Lower leg skin (tissue), 3 donors: ENCODE measurements at regions not wholly inside any gene's neighbourhood (a gene's known extent, or its start where the extent isn't known, plus 50 kb on each side); places are given as distances from the start of the nearest gene placed in this dataset.

Experiments used
- POLR2A ChIP-seq, 2 donors: fragments of 450-650 bp; IDR thresholded peaks; one replicate each; pipeline ENCODE4 v1.6.1; 2016 to 2017; ENCODE audit warnings: antibody characterized with exemption in 2 of 2, mild to moderate bottlenecking in 1 of 2, moderate library complexity in 1 of 2
- TF ChIP-seq, protein P1 (sequence below), 3 donors: fragments of 450-650 bp; IDR thresholded peaks; one replicate each; pipeline ENCODE4 v1.5.1; 2016; ENCODE audit warnings: antibody characterized with exemption in 3 of 3, mild to moderate bottlenecking in 3 of 3, moderate library complexity in 2 of 3

DNA sequence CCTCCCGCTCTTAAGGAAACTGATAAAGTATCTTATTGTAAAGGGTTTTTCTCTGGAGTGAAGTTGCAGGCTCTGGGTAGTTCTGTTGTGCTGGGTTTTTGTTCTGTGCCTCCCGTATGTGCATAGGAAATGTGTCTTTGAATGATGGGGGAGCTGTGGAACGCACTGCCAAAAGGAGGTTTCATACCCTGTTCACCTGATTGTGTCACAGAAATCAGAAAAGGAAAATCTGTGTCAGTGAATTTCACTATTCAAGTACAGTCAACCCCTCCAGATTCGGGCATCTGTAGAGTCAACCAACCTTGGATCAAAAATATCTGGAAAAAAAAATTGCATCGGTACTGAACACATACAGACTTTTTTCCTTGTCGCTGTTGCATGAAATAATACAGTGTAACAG lies 127.8 kb downstream of the MRPL57 start:
- TF ChIP-seq, protein P1, sequence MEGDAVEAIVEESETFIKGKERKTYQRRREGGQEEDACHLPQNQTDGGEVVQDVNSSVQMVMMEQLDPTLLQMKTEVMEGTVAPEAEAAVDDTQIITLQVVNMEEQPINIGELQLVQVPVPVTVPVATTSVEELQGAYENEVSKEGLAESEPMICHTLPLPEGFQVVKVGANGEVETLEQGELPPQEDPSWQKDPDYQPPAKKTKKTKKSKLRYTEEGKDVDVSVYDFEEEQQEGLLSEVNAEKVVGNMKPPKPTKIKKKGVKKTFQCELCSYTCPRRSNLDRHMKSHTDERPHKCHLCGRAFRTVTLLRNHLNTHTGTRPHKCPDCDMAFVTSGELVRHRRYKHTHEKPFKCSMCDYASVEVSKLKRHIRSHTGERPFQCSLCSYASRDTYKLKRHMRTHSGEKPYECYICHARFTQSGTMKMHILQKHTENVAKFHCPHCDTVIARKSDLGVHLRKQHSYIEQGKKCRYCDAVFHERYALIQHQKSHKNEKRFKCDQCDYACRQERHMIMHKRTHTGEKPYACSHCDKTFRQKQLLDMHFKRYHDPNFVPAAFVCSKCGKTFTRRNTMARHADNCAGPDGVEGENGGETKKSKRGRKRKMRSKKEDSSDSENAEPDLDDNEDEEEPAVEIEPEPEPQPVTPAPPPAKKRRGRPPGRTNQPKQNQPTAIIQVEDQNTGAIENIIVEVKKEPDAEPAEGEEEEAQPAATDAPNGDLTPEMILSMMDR (IDR thresholded peaks at IDR 0.05) = no peak
- no peak for TF ChIP-seq POLR2A (IDR thresholded peaks at IDR 0.05)
